ENCODE measurements at regions not wholly inside any gene's neighbourhood (a gene's known extent, or its start where the extent isn't known, plus 50 kb on each side); places are given as distances from the start of the nearest gene placed in this dataset.

DNA sequence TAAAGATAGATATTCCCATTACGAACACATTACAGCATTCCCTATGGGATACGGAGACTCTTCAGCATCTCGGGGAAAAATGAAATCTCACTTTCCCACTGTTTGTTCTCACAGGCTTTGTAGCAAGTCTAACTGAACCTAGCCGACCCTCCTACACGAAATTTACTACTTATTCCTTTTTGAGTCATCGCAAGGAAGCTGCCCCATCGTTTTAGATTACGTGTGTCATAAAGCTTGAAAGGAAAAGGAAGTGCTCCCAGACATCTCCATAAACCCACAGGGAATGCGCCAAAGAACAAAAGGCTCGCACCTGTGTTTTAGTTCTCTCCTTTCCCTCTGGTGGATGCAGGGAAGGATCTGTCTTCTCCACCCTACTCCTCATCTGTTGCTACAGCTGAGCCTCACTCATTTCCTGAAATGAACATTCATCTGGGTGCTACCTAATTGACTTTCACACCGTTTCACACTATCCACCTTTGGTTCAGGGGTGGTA lies 76.2 kb upstream of the STK39 start:
- H3K36me3 ChIP-seq (ENCODE audit: control insufficient read depth, insufficient read depth, low read length), result no peaks in the 10 kb centered on the region
- Mint-ChIP-seq H3K27ac (ENCODE audit: unreplicated experiment) (no peak overlapping the region), H3K4me3 (ENCODE audit: unreplicated experiment) (no peak overlapping the region), H3K36me3 (ENCODE audit: insufficient read depth, unreplicated experiment) (no peaks in the 10 kb centered on the region), H3K9me3 (ENCODE audit: unreplicated experiment) (no peaks in the 10 kb centered on the region), H3K27me3 (ENCODE audit: insufficient read depth, unreplicated experiment) (peaks cover 6% of the 10 kb centered on the region), H3K4me1 (ENCODE audit: low read depth, unreplicated experiment) (peaks cover 7% of the 10 kb centered on the region)
- no peak for TF ChIP-seq CTCF (IDR thresholded peaks at IDR 0.05; ENCODE audit: insufficient read depth in 1 of 2, low read depth in 1 of 2, low read length in 1 of 2, severe bottlenecking in 1 of 2, unreplicated experiment in 1 of 2)
- 0 out of 2 replicates have a peak, but pooled peaks cover 7% of the 10 kb centered on the region for H3K4me1 ChIP-seq
- no peak overlapping the region for H3K4me3 ChIP-seq (ENCODE audit: low read depth, low read length)
- POLR2A ChIA-PET, result no interaction called here
- no peaks in the 10 kb centered on the region for H3K27me3 ChIP-seq (replicated peaks; ENCODE audit: control insufficient read depth, insufficient read depth, low read length)
- no TSS peak for BruUV-seq (replicated peaks)
- intact Hi-C loops (cut with micrococcal nuclease; ENCODE audit: unreplicated experiment), result no loop called here
- DNase-seq, result no peak
- CTCF ChIA-PET, result no interaction called here
- no peaks in the 10 kb centered on the region for H3K9me3 ChIP-seq

- ChIA-PET POLR2A (no interaction called here), CTCF (interaction anchor here (0.8 kb wide), 1 partner anchor 10 kb away, joined by 3 read pairs; no protein-coding TSS in a partner anchor)
- 0 out of 2 replicates have a peak, but pooled peaks cover 7% of the 10 kb centered on the region for H3K4me1 ChIP-seq
- no peaks in the 10 kb centered on the region for H3K27me3 ChIP-seq (replicated peaks; ENCODE audit: control insufficient read depth, insufficient read depth, low read length)
- Mint-ChIP-seq H3K4me3 (ENCODE audit: unreplicated experiment) (no peak overlapping the region), H3K27me3 (ENCODE audit: insufficient read depth, unreplicated experiment) (peaks cover 6% of the 10 kb centered on the region), H3K36me3 (ENCODE audit: insufficient read depth, unreplicated experiment) (no peaks in the 10 kb centered on the region), H3K9me3 (ENCODE audit: unreplicated experiment) (no peaks in the 10 kb centered on the region), H3K27ac (ENCODE audit: unreplicated experiment) (peak overlapping the region; percentile 11), H3K4me1 (ENCODE audit: low read depth, unreplicated experiment) (peaks cover 7% of the 10 kb centered on the region)
- DNase-seq, result no peak
- TF ChIP-seq CTCF (IDR thresholded peaks at IDR 0.05; ENCODE audit: insufficient read depth in 1 of 2, low read depth in 1 of 2, low read length in 1 of 2, severe bottlenecking in 1 of 2, unreplicated experiment in 1 of 2), result no peak
- H3K9me3 ChIP-seq, result peaks cover 12% of the 10 kb centered on the region; the same call in 1 of the 2 replicates
- H3K4me3 ChIP-seq (ENCODE audit: low read depth, low read length), result no peak overlapping the region
- intact Hi-C loops (cut with micrococcal nuclease; ENCODE audit: unreplicated experiment), result no loop called here
- no TSS peak for BruUV-seq (replicated peaks)
- no peaks in the 10 kb centered on the region for H3K36me3 ChIP-seq (ENCODE audit: control insufficient read depth, insufficient read depth, low read length)
These were observed 79.2 kb upstream of the STK39 start for GRCh38 chr2:168326572-168326971.

DNA sequence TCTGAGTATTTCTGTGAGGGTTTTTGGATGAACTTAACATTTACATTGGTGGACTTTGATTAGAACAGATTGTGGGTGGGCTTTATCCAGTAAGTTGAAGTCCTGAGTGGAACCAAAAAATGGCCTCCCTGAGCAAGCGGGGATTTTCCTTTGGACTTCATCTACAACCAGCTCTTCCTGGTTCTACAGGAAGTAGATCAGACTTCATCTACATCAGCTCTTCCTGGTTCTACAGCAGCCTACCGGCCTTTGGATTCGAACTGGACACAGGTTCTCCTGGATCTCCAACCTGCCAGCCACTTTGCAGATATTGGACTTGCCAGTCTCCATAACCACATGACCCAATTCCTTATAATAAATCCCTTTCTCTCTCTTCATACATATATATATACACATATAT lies 79.9 kb upstream of the STK39 start:
- CTCF ChIA-PET, result no interaction called here
- DNase-seq, result no peak
- Histone ChIP-seq H3K4me3 (ENCODE audit: low read depth, low read length) (no peak overlapping the region), H3K27me3 (replicated peaks; ENCODE audit: control insufficient read depth, insufficient read depth, low read length) (no peaks in the 10 kb centered on the region), H3K36me3 (ENCODE audit: control insufficient read depth, insufficient read depth, low read length) (no peaks in the 10 kb centered on the region), H3K9me3 (peaks cover 12% of the 10 kb centered on the region; the same call in 1 of the 2 replicates), H3K4me1 (0 out of 2 replicates have a peak, but pooled peaks cover 7% of the 10 kb centered on the region)
- no TSS peak for BruUV-seq (replicated peaks)
- no peak for TF ChIP-seq CTCF (IDR thresholded peaks at IDR 0.05; ENCODE audit: insufficient read depth in 1 of 2, low read depth in 1 of 2, low read length in 1 of 2, severe bottlenecking in 1 of 2, unreplicated experiment in 1 of 2)
- no peak overlapping the region for H3K27ac Mint-ChIP-seq (ENCODE audit: unreplicated experiment)
- no peaks in the 10 kb centered on the region for H3K36me3 Mint-ChIP-seq (ENCODE audit: insufficient read depth, unreplicated experiment)
- H3K9me3 Mint-ChIP-seq (ENCODE audit: unreplicated experiment), result no peaks in the 10 kb centered on the region
- H3K4me3 Mint-ChIP-seq (ENCODE audit: unreplicated experiment), result no peak overlapping the region
- POLR2A ChIA-PET, result no interaction called here
- peaks cover 7% of the 10 kb centered on the region for H3K4me1 Mint-ChIP-seq (ENCODE audit: low read depth, unreplicated experiment)
- peaks cover 2% of the 10 kb centered on the region for H3K27me3 Mint-ChIP-seq (ENCODE audit: insufficient read depth, unreplicated experiment)
- intact Hi-C loops (cut with micrococcal nuclease; ENCODE audit: unreplicated experiment), result no loop called here

All from Caco-2 (cell line).